ENCODE measurements at regions not wholly inside any gene's neighbourhood (a gene's known extent, or its start where the extent isn't known, plus 50 kb on each side); places are given as distances from the start of the nearest gene placed in this dataset.
"Not testable (repeated sequence)": the region's sequence is repeated elsewhere in the genome, so short reads cannot be mapped to it uniquely, and the experiment has no call there.

- no peaks in the 10 kb centered on the region for H3K27me3 ChIP-seq (ENCODE audit: control insufficient read depth, insufficient read depth, low read length)
- H3K36me3 ChIP-seq (ENCODE audit: control insufficient read depth, insufficient read depth, low read length), result no peaks in the 10 kb centered on the region
- no peak overlapping the region for H3K4me3 ChIP-seq (ENCODE audit: low read depth, low read length)
- no peak for DNase-seq (ENCODE audit: low read depth)
- TF ChIP-seq CTCF (IDR thresholded peaks at IDR 0.05; ENCODE audit: insufficient read depth, low read length, severe bottlenecking), result no peak
- FAIRE-seq, result no peak
Measured at GRCh38 chr6:4632421-4632820, 143.8 kb upstream of the CDYL start.

GRCh38 chr6:4629789-4630188 lies 146.4 kb upstream of the CDYL start:
- not testable (repeated sequence) for H3K4me3 ChIP-seq (ENCODE audit: low read depth, low read length); H3K36me3 ChIP-seq (ENCODE audit: control insufficient read depth, insufficient read depth, low read length); FAIRE-seq; DNase-seq (ENCODE audit: low read depth); H3K27me3 ChIP-seq (ENCODE audit: control insufficient read depth, insufficient read depth, low read length)

GRCh38 chr6:4625557-4625956 lies 150.6 kb upstream of the CDYL start:
- no peak for TF ChIP-seq CTCF (IDR thresholded peaks at IDR 0.05; ENCODE audit: insufficient read depth, low read length, severe bottlenecking)
- no peaks in the 10 kb centered on the region for H3K36me3 ChIP-seq (ENCODE audit: control insufficient read depth, insufficient read depth, low read length)
- FAIRE-seq (no peak), DNase-seq (ENCODE audit: low read depth) (no peak)
- no peaks in the 10 kb centered on the region for H3K27me3 ChIP-seq (ENCODE audit: control insufficient read depth, insufficient read depth, low read length)
- H3K4me3 ChIP-seq (ENCODE audit: low read depth, low read length), result no peak overlapping the region

- Histone ChIP-seq H3K27me3 (ENCODE audit: control insufficient read depth, insufficient read depth, low read length) (no peaks in the 10 kb centered on the region), H3K4me3 (ENCODE audit: low read depth, low read length) (no peak overlapping the region), H3K36me3 (ENCODE audit: control insufficient read depth, insufficient read depth, low read length) (no peaks in the 10 kb centered on the region)
- no peak for TF ChIP-seq CTCF (IDR thresholded peaks at IDR 0.05; ENCODE audit: insufficient read depth, low read length, severe bottlenecking)
- DNase-seq (ENCODE audit: low read depth), result no peak
- no peak for FAIRE-seq
Measured at GRCh38 chr6:4624726-4625125, 151.5 kb upstream of the CDYL start.

GRCh38 chr6:4620284-4621151 lies 155.7 kb upstream of the CDYL start:
- DNase-seq (ENCODE audit: low read depth), result no peak
- FAIRE-seq, result no peak
- H3K36me3 ChIP-seq (ENCODE audit: control insufficient read depth, insufficient read depth, low read length), result no peaks in the 10 kb centered on the region

GRCh38 chr6:4616311-4616710 lies 159.9 kb upstream of the CDYL start:
- no peak overlapping the region for H3K4me3 ChIP-seq (ENCODE audit: low read depth, low read length)
- no peak for DNase-seq (ENCODE audit: low read depth)
- no peaks in the 10 kb centered on the region for H3K36me3 ChIP-seq (ENCODE audit: control insufficient read depth, insufficient read depth, low read length)
- TF ChIP-seq CTCF (IDR thresholded peaks at IDR 0.05; ENCODE audit: insufficient read depth, low read length, severe bottlenecking), result no peak
- FAIRE-seq, result no peak
- H3K27me3 ChIP-seq (ENCODE audit: control insufficient read depth, insufficient read depth, low read length), result no peaks in the 10 kb centered on the region

More at GRCh38 chr6:4620284-4621151, 155.7 kb upstream of the CDYL start:
- no peak for TF ChIP-seq CTCF (IDR thresholded peaks at IDR 0.05; ENCODE audit: insufficient read depth, low read length, severe bottlenecking)
- Histone ChIP-seq H3K27me3 (ENCODE audit: control insufficient read depth, insufficient read depth, low read length) (no peaks in the 10 kb centered on the region), H3K4me3 (ENCODE audit: low read depth, low read length) (no peak overlapping the region)

Data from bronchial epithelial cell (primary cell).